Adrenal gland (tissue), 9 donors: ENCODE measurements at regions not wholly inside any gene's neighbourhood (a gene's known extent, or its start where the extent isn't known, plus 50 kb on each side); places are given as distances from the start of the nearest gene placed in this dataset.
"Not testable (repeated sequence)": the region's sequence is repeated elsewhere in the genome, so short reads cannot be mapped to it uniquely, and the experiment has no call there.

Experiments used
- DNase-seq, 7 donors: peaks; one replicate each; pipeline ENCODE4 v3.0.0-alpha.2; 2019 to 2020
- H3K27ac ChIP-seq, 5 donors: fragments of 200-600 bp; sonication (generic) in 4 of 5; 1 replicate in 3 of 5; 2 replicates in 2 of 5; pipeline versions ENCODE4 v1.5.1 to v1.8.0; 2016 to 2020; ENCODE audit warnings: mild to moderate bottlenecking in 1 of 5
- H3K27me3 ChIP-seq: fragments of 200-600 bp; 2 replicates; pipeline ENCODE4 v1.8.0; 2021
- H3K36me3 ChIP-seq, 2 donors: fragments of 200-600 bp; replicated peaks in 1 of 2; 1 replicate in 1 of 2; 2 replicates in 1 of 2; pipeline versions ENCODE4 v1.5.1 to v1.8.0; 2018 to 2022
- H3K4me1 ChIP-seq, 2 donors: fragments of 200-600 bp; replicated peaks in 1 of 2; 1 replicate in 1 of 2; 2 replicates in 1 of 2; pipeline versions ENCODE4 v1.5.1 to v1.8.0; 2018 to 2021
- H3K4me3 ChIP-seq, 4 donors: fragments of 200-600 bp; sonication (generic) in 3 of 4; one replicate each; pipeline ENCODE4 v1.5.1; 2016 to 2018
- H3K9me3 ChIP-seq, 3 donors: fragments of 200-600 bp; sonication (generic) in 1 of 3; replicated peaks in 1 of 3; 1 replicate in 2 of 3; 2 replicates in 1 of 3; pipeline versions ENCODE4 v1.5.1 to v1.8.0; 2016 to 2021
- POLR2A ChIP-seq, 2 donors: fragments of 450-650 bp; IDR thresholded peaks; one replicate each; pipeline ENCODE4 v1.6.1; 2017; ENCODE audit warnings: antibody characterized with exemption in 2 of 2, mild to moderate bottlenecking in 2 of 2, moderate library complexity in 1 of 2
- WGBS, 4 donors: extraction: QIAGEN DNeasy Blood & Tissue Kit in 2 of 4; methylation state at CpG; one replicate each; pipeline versions ENCODE4 v1.1.5 to v1.1.7; 2013 to 2017; 5-methylcytosine and 5-hydroxymethylcytosine counted together
- intact Hi-C, 2 donors: fragments of 100-400 bp; cut with DNase I; formaldehyde crosslinking; loops; one replicate each; pipeline versions ENCODE4 v1.14.1 to v1.15.0; 2022 to 2023
- TF ChIP-seq, protein P1 (sequence below), 6 experiments: fragments of 450-650 bp in 4 of 6; fragments of 200-600 bp in 2 of 6; sonication (generic) in 1 of 6; IDR thresholded peaks; 1 replicate in 5 of 6; 2 replicates in 1 of 6; pipeline versions ENCODE4 v1.5.1 to v1.8.0; 2016 to 2021; ENCODE audit warnings: antibody characterized with exemption in 6 of 6, mild to moderate bottlenecking in 2 of 6, moderate library complexity in 1 of 6
- donor health status: healthy with polysubstance abuse.
- donor health status: Bipolar disorder and iron deficiency.
- donor health status: DM: yes; HTN: yes; CAD: no.
- donor health status: DM: no; HTN: no; CAD: no.
- donor health status: DM: no; HTN: no; CAD: no.

GRCh38 chr5:98016771-98017170, 756.7 kb upstream of the RGMB start:
- no peaks in the 10 kb centered on the region for H3K27me3 ChIP-seq
- no peaks in the 10 kb centered on the region for H3K4me1 ChIP-seq
- DNase-seq = no peak
- intact Hi-C loops = no loop called here
- no peak overlapping the region for H3K27ac ChIP-seq
- TF ChIP-seq, protein P1, sequence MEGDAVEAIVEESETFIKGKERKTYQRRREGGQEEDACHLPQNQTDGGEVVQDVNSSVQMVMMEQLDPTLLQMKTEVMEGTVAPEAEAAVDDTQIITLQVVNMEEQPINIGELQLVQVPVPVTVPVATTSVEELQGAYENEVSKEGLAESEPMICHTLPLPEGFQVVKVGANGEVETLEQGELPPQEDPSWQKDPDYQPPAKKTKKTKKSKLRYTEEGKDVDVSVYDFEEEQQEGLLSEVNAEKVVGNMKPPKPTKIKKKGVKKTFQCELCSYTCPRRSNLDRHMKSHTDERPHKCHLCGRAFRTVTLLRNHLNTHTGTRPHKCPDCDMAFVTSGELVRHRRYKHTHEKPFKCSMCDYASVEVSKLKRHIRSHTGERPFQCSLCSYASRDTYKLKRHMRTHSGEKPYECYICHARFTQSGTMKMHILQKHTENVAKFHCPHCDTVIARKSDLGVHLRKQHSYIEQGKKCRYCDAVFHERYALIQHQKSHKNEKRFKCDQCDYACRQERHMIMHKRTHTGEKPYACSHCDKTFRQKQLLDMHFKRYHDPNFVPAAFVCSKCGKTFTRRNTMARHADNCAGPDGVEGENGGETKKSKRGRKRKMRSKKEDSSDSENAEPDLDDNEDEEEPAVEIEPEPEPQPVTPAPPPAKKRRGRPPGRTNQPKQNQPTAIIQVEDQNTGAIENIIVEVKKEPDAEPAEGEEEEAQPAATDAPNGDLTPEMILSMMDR (IDR thresholded peaks at IDR 0.05) = no peak
- no peak for TF ChIP-seq POLR2A (IDR thresholded peaks at IDR 0.05)
- WGBS, 4 donors = 60 to 66% (median 63%) methylated on average over 2 of the region's 2 CpGs
- H3K36me3 ChIP-seq = no peaks in the 10 kb centered on the region
- no peaks in the 10 kb centered on the region for H3K9me3 ChIP-seq
- H3K4me3 ChIP-seq = no peak overlapping the region

DNA sequence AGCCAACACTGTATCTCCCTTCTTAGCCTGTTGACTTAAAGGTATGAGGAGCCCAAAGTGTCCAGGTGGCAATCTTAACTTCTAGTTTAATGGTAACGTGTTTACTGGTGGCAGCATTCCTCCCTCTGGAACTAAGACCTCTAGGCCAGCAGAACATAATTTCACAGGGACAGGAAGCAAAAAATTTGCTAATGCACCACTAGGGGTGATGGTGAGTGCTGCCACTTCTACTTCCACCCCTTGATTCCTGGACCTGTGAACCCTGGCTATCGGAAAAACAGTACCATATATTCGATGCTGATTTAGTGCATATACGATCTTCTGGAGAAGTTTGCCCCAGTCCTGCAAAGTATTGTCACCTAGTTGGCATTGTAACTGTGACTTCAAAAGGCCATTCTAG, 743.2 kb upstream of the RGMB start:
- DNase-seq, H3K27me3 ChIP-seq, H3K4me3 ChIP-seq, intact Hi-C loops, H3K27ac ChIP-seq, H3K4me1 ChIP-seq, H3K36me3 ChIP-seq, H3K9me3 ChIP-seq: not testable (repeated sequence)
- WGBS, 4 donors = 75 to 82% (median 82%) methylated on average over 4 of the region's 4 CpGs

DNA sequence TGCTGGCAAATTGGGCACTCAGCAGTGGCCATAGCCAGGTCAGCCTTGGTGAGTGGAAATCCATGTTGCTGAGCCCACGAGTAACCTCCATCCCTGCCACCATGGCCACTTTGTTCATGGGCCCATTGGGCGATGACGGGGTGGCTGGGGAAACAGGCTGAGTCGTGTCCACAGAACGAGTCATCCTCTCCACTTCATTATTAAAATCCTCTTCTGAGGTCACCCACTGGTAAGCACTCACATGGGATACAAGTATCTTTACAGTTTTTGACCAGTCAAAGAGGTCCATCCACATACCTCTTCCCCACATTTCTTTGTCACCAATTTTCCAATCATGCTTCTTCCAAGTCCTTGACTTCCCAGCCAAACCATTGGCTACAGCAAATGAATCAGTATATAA, 742.4 kb upstream of the RGMB start:
- H3K4me1 ChIP-seq, H3K4me3 ChIP-seq, H3K9me3 ChIP-seq, DNase-seq, H3K27me3 ChIP-seq, H3K36me3 ChIP-seq, H3K27ac ChIP-seq, intact Hi-C loops: not testable (repeated sequence)
- WGBS, 4 donors = 78 to 93% (median 90%) methylated on average over 4 to 5 of the region's 5 CpGs

DNA sequence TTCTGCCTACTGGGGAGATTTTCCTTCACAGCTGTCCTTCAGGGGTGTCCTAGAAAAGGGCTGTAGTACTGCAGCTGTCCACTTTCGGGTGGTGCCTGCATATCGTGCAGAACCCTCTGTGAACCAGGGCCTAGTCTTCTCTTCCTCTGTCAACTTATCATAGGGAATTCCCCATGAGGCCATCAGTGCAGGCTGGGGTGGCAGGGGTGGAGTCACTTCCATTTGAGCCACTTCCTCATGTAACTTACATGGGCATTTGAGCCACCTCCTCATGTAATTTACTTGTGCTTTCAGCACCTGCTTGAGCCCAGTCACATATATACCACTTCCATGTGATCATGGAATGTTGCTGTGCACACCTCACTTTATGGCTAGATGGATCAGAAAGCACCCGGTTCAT, 742.0 kb upstream of the RGMB start:
- no peak overlapping the region for H3K4me3 ChIP-seq
- no peaks in the 10 kb centered on the region for H3K36me3 ChIP-seq
- H3K27me3 ChIP-seq = no peaks in the 10 kb centered on the region
- no peak for DNase-seq
- no peak overlapping the region for H3K27ac ChIP-seq
- 86 to 93% (median 91%) methylated on average over 3 of the region's 3 CpGs for WGBS, 4 donors
- H3K9me3 ChIP-seq = no peaks in the 10 kb centered on the region
- no peaks in the 10 kb centered on the region for H3K4me1 ChIP-seq
- no peak for TF ChIP-seq POLR2A (IDR thresholded peaks at IDR 0.05)
- TF ChIP-seq, protein P1 (IDR thresholded peaks at IDR 0.05) = no peak
- intact Hi-C loops = no loop called here

- H3K4me3 ChIP-seq = no peak overlapping the region
- 63 to 100% (median 72%) methylated on average over 1 of the region's 1 CpG for WGBS, 4 donors
- no peaks in the 10 kb centered on the region for H3K9me3 ChIP-seq
- H3K27me3 ChIP-seq = no peaks in the 10 kb centered on the region
- DNase-seq = no peak
- H3K36me3 ChIP-seq = no peaks in the 10 kb centered on the region
- intact Hi-C loops = no loop called here
- H3K4me1 ChIP-seq = no peaks in the 10 kb centered on the region
- TF ChIP-seq POLR2A (IDR thresholded peaks at IDR 0.05) = no peak
- TF ChIP-seq, protein P1 (IDR thresholded peaks at IDR 0.05) = no peak
- H3K27ac ChIP-seq = no peak overlapping the region
Measured at GRCh38 chr5:98031926-98032325, 741.5 kb upstream of the RGMB start.
